ENCODE measurements at regions not wholly inside any gene's neighbourhood (a gene's known extent, or its start where the extent isn't known, plus 50 kb on each side); places are given as distances from the start of the nearest gene placed in this dataset.
A peak's percentile ranks its signal among the peaks of the same experiment; 100 is the strongest.
"Not testable (repeated sequence)": the region's sequence is repeated elsewhere in the genome, so short reads cannot be mapped to it uniquely, and the experiment has no call there.

- Mint-ChIP-seq H3K9me3 (peaks cover 0 to 11% (median 7%) of the 10 kb centered on the region in 7 donors), H3K27me3 (no peaks in the 10 kb centered on the region), H3K36me3 (peaks cover 10 to 11% of the 10 kb centered on the region in 2 donors), H3K4me1 (peaks cover 24 to 58% (median 42%) of the 10 kb centered on the region in 3 donors), H3K27ac (peak overlapping the region in 2 of 6 donors; percentile 21 to 27), H3K4me3 (peak overlapping the region in 5 of 8 donors; percentile 9 to 62 (median 57))
- DNase-seq (no peak), ATAC-seq (ENCODE audit: low read depth in 2 of 2) (peak; percentile 19 to 26)
These were observed 143.8 kb downstream of the AVL9 start for GRCh38 chr7:32639122-32639521.

DNA sequence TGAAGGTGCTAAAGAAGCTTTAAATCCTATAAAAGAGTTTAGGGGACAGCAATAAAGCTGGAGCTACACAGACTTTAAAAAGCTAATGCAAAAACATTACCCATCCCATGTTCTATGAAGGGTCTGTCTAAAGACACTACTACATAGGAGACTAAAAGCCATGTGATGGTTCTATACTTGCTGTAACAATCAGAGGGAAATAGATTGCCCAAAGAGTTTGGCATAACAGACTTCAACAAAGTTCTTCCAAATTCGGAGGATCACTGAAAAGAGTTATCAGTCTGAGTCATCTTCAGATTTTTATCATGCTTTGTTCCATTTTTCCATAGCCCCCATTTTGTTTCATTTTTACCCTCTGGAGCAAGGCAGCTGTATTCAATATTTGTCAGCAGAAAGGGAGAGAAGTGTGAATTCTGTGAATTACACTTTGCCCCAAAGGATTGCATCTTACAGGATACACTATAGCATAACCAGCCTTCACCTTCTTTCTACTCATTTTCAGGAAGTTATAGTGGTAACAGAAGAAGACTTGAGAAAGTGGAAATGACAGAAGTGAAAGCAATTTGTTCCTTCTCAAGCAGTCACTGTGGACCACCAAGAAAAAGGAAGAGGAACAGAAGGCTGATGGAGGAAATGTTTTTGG, 143.3 kb downstream of the AVL9 start:
- H3K27ac Mint-ChIP-seq: peak overlapping the region in 4 of 6 donors; percentile 1 to 27 (median 23)
- ATAC-seq (ENCODE audit: low read depth in 2 of 2) (peak; percentile 99), DNase-seq (peak; percentile 54)
- peaks cover 10 to 11% of the 10 kb centered on the region in 2 donors for H3K36me3 Mint-ChIP-seq
- H3K27me3 Mint-ChIP-seq: not testable (repeated sequence)
- H3K4me1 Mint-ChIP-seq: peaks cover 24 to 58% (median 42%) of the 10 kb centered on the region in 3 donors
- H3K9me3 Mint-ChIP-seq: peaks cover 0 to 11% (median 7%) of the 10 kb centered on the region in 7 donors
- peak overlapping the region in 7 of 8 donors; percentile 9 to 74 (median 59) for H3K4me3 Mint-ChIP-seq

Data from naive B cell (primary cell).